ENCODE measurements at regions not wholly inside any gene's neighbourhood (a gene's known extent, or its start where the extent isn't known, plus 50 kb on each side); places are given as distances from the start of the nearest gene placed in this dataset.

GRCh38 chr17:51493206-51493605, 232.9 kb downstream of the UTP18 start:
- no TSS peak for BruUV-seq (replicated peaks)
- H3K9me3 Mint-ChIP-seq (ENCODE audit: low read depth, unreplicated experiment): no peaks in the 10 kb centered on the region

GRCh38 chr17:51496378-51496777, 236.0 kb downstream of the UTP18 start:
- Mint-ChIP-seq H3K4me1 (ENCODE audit: low read depth, unreplicated experiment) (no peaks in the 10 kb centered on the region), H3K27me3 (ENCODE audit: unreplicated experiment) (peaks cover 96% of the 10 kb centered on the region), H3K4me3 (ENCODE audit: low read depth, unreplicated experiment) (no peak overlapping the region), H3K36me3 (ENCODE audit: insufficient read depth, unreplicated experiment) (no peaks in the 10 kb centered on the region), H3K9me3 (ENCODE audit: low read depth, unreplicated experiment) (no peaks in the 10 kb centered on the region), H3K27ac (ENCODE audit: unreplicated experiment) (no peak overlapping the region)
- TF ChIP-seq, protein P1, sequence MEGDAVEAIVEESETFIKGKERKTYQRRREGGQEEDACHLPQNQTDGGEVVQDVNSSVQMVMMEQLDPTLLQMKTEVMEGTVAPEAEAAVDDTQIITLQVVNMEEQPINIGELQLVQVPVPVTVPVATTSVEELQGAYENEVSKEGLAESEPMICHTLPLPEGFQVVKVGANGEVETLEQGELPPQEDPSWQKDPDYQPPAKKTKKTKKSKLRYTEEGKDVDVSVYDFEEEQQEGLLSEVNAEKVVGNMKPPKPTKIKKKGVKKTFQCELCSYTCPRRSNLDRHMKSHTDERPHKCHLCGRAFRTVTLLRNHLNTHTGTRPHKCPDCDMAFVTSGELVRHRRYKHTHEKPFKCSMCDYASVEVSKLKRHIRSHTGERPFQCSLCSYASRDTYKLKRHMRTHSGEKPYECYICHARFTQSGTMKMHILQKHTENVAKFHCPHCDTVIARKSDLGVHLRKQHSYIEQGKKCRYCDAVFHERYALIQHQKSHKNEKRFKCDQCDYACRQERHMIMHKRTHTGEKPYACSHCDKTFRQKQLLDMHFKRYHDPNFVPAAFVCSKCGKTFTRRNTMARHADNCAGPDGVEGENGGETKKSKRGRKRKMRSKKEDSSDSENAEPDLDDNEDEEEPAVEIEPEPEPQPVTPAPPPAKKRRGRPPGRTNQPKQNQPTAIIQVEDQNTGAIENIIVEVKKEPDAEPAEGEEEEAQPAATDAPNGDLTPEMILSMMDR (IDR thresholded peaks at IDR 0.05; ENCODE audit: unreplicated experiment): no peak
- no peak for DNase-seq
- CTCF ChIA-PET: no interaction called here
- intact Hi-C loops (cut with micrococcal nuclease; ENCODE audit: unreplicated experiment): no loop called here
- no TSS peak for BruUV-seq (replicated peaks)

More at GRCh38 chr17:51493206-51493605, 232.9 kb downstream of the UTP18 start:
- H3K4me1 Mint-ChIP-seq (ENCODE audit: low read depth, unreplicated experiment): no peaks in the 10 kb centered on the region
- TF ChIP-seq, protein P1 (IDR thresholded peaks at IDR 0.05; ENCODE audit: unreplicated experiment): no peak
- no peaks in the 10 kb centered on the region for H3K36me3 Mint-ChIP-seq (ENCODE audit: insufficient read depth, unreplicated experiment)
- CTCF ChIA-PET: no interaction called here
- peaks cover 88% of the 10 kb centered on the region for H3K27me3 Mint-ChIP-seq (ENCODE audit: unreplicated experiment)
- H3K27ac Mint-ChIP-seq (ENCODE audit: unreplicated experiment): no peak overlapping the region
- H3K4me3 Mint-ChIP-seq (ENCODE audit: low read depth, unreplicated experiment): no peak overlapping the region
- intact Hi-C loops (cut with micrococcal nuclease; ENCODE audit: unreplicated experiment): no loop called here
- no peak for DNase-seq

DNA sequence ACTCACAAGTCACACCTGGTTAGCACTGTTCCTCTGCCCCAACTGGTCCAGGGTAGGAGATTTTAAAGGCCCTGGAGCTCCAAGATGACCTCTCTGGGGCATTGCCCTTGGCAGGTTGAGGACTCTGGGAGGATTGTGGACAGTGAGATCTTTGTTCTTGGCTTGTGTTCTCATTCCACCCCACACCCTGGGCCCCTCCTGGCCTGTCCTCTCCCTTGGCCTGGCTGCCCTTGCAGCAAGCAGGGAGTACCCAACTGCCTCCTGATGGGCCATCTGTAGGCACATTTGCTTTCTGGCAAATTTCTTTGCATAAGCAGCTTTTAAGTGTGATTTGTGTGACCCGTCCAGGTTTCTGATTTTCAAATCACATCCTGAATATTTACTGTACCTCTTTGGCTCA, 239.6 kb downstream of the UTP18 start:
- CTCF ChIA-PET: no interaction called here
- Mint-ChIP-seq H3K27ac (ENCODE audit: unreplicated experiment) (no peak overlapping the region), H3K4me3 (ENCODE audit: low read depth, unreplicated experiment) (no peak overlapping the region), H3K36me3 (ENCODE audit: insufficient read depth, unreplicated experiment) (no peaks in the 10 kb centered on the region), H3K4me1 (ENCODE audit: low read depth, unreplicated experiment) (no peaks in the 10 kb centered on the region), H3K27me3 (ENCODE audit: unreplicated experiment) (peaks cover 97% of the 10 kb centered on the region), H3K9me3 (ENCODE audit: low read depth, unreplicated experiment) (no peaks in the 10 kb centered on the region)
- no peak for DNase-seq
- BruUV-seq (replicated peaks): no TSS peak
- TF ChIP-seq, protein P1 (IDR thresholded peaks at IDR 0.05; ENCODE audit: unreplicated experiment): no peak
- intact Hi-C loops (cut with micrococcal nuclease; ENCODE audit: unreplicated experiment): no loop called here

- Mint-ChIP-seq H3K4me3 (ENCODE audit: low read depth, unreplicated experiment) (no peak overlapping the region), H3K4me1 (ENCODE audit: low read depth, unreplicated experiment) (no peaks in the 10 kb centered on the region), H3K9me3 (ENCODE audit: low read depth, unreplicated experiment) (no peaks in the 10 kb centered on the region), H3K27me3 (ENCODE audit: unreplicated experiment) (peaks cover 99% of the 10 kb centered on the region), H3K27ac (ENCODE audit: unreplicated experiment) (no peak overlapping the region), H3K36me3 (ENCODE audit: insufficient read depth, unreplicated experiment) (no peaks in the 10 kb centered on the region)
- BruUV-seq (replicated peaks): no TSS peak
- no peak for DNase-seq
- TF ChIP-seq, protein P1 (IDR thresholded peaks at IDR 0.05; ENCODE audit: unreplicated experiment): no peak
- intact Hi-C loops (cut with micrococcal nuclease; ENCODE audit: unreplicated experiment): no loop called here
- CTCF ChIA-PET: no interaction called here
These were observed 240.1 kb downstream of the UTP18 start for GRCh38 chr17:51500454-51500853.
